Trophoblast cell (in vitro differentiated cells and primary cell): ENCODE measurements at regions not wholly inside any gene's neighbourhood (a gene's known extent, or its start where the extent isn't known, plus 50 kb on each side); places are given as distances from the start of the nearest gene placed in this dataset.

ENCODE experiments used
- DNase-seq, 2 donors: peaks; one replicate each; pipeline ENCODE4 v3.0.0-alpha.2; 2016
- H2AFZ ChIP-seq: 2 replicates; pipeline ENCODE4 v1.6.1; 2013; ENCODE audit warnings: low read length, moderate library complexity, mild to moderate bottlenecking; ENCODE audit not compliant: insufficient read depth, poor library complexity
- H2AK5ac ChIP-seq: 2 replicates; pipeline ENCODE4 v1.6.1; 2013; ENCODE audit warnings: mild to moderate bottlenecking, low read length
- H2BK120ac ChIP-seq: 2 replicates; pipeline ENCODE4 v1.6.1; 2013; ENCODE audit warnings: low read length, mild to moderate bottlenecking, moderate library complexity; ENCODE audit not compliant: insufficient read depth, poor library complexity
- H2BK12ac ChIP-seq: 2 replicates; pipeline ENCODE4 v1.6.1; 2013; ENCODE audit warnings: mild to moderate bottlenecking, low read length, moderate library complexity
- H2BK5ac ChIP-seq: 2 replicates; pipeline ENCODE4 v1.6.1; 2013; ENCODE audit warnings: low read length, low read depth, moderate library complexity, mild to moderate bottlenecking; ENCODE audit not compliant: poor library complexity
- H3K14ac ChIP-seq: 2 replicates; pipeline ENCODE4 v1.6.1; 2013; ENCODE audit warnings: mild to moderate bottlenecking, low read length
- H3K18ac ChIP-seq: 2 replicates; pipeline ENCODE4 v1.6.1; 2013; ENCODE audit warnings: mild to moderate bottlenecking, low read length
- H3K23ac ChIP-seq: 2 replicates; pipeline ENCODE4 v1.6.1; 2013; ENCODE audit warnings: low read length
- H3K27ac ChIP-seq: 2 replicates; pipeline ENCODE4 v1.5.1; 2013; ENCODE audit warnings: low read depth, mild to moderate bottlenecking, inconsistent platforms, low read length, moderate library complexity
- H3K27me3 ChIP-seq: 2 replicates; pipeline ENCODE4 v1.6.1; 2013; ENCODE audit warnings: inconsistent platforms, mild to moderate bottlenecking, low read length, moderate library complexity; ENCODE audit not compliant: insufficient read depth
- H3K36me3 ChIP-seq, 2 experiments: 1 replicate in 1 of 2; 2 replicates in 1 of 2; pipeline ENCODE4 v1.6.1; 2013; ENCODE audit warnings: low read length in 2 of 2, mild to moderate bottlenecking in 2 of 2, moderate library complexity in 1 of 2; ENCODE audit not compliant: insufficient read depth in 2 of 2, control insufficient read depth in 1 of 2
- H3K4ac ChIP-seq: 2 replicates; pipeline ENCODE4 v1.6.1; 2013; ENCODE audit warnings: low read depth, mild to moderate bottlenecking, low read length, moderate library complexity
- H3K4me1 ChIP-seq, 2 experiments: 1 replicate in 1 of 2; 2 replicates in 1 of 2; pipeline ENCODE4 v1.6.1; 2013; ENCODE audit warnings: low read length in 2 of 2, mild to moderate bottlenecking in 2 of 2, moderate library complexity in 1 of 2; ENCODE audit not compliant: insufficient read depth in 2 of 2, control insufficient read depth in 1 of 2
- H3K4me2 ChIP-seq: 2 replicates; pipeline ENCODE4 v1.6.1; 2013; ENCODE audit warnings: inconsistent platforms, mild to moderate bottlenecking, low read length, moderate library complexity
- H3K4me3 ChIP-seq: 2 replicates; pipeline ENCODE4 v1.5.1; 2013; ENCODE audit warnings: mild to moderate bottlenecking, low read depth, low read length, inconsistent platforms
- H3K79me1 ChIP-seq: one replicate; pipeline ENCODE4 v1.6.1; 2013; ENCODE audit warnings: low read length
- H3K79me2 ChIP-seq: 2 replicates; pipeline ENCODE4 v1.6.1; 2013; ENCODE audit warnings: low read length, mild to moderate bottlenecking; ENCODE audit not compliant: control insufficient read depth, insufficient read depth, poor library complexity
- H3K9ac ChIP-seq: 2 replicates; pipeline ENCODE4 v1.6.1; 2013; ENCODE audit warnings: mild to moderate bottlenecking, low read length
- H3K9me3 ChIP-seq: 2 replicates; pipeline ENCODE4 v1.6.1; 2013; ENCODE audit warnings: low read depth, mild to moderate bottlenecking, control low read depth, inconsistent platforms, low read length; ENCODE audit not compliant: insufficient read depth
- H4K12ac ChIP-seq: 2 replicates; pipeline ENCODE4 v1.6.1; 2013; ENCODE audit warnings: low read depth, mild to moderate bottlenecking, low read length, moderate library complexity
- H4K8ac ChIP-seq: 2 replicates; pipeline ENCODE4 v1.6.1; 2013; ENCODE audit warnings: low read depth, mild to moderate bottlenecking, low read length, moderate library complexity
- H4K91ac ChIP-seq: one replicate; pipeline ENCODE4 v1.6.1; 2013; ENCODE audit warnings: low read depth, mild to moderate bottlenecking, low read length, moderate library complexity
- WGBS: extraction: QIAGEN DNeasy Blood & Tissue Kit; methylation state at CpG from one replicate; pipeline ENCODE4 v1.1.7; 2013; ENCODE audit warnings: missing lambda C conversion rate; ENCODE audit not compliant: insufficient read length, insufficient coverage; ENCODE audit errors: extremely low coverage; 5-methylcytosine and 5-hydroxymethylcytosine counted together

DNA sequence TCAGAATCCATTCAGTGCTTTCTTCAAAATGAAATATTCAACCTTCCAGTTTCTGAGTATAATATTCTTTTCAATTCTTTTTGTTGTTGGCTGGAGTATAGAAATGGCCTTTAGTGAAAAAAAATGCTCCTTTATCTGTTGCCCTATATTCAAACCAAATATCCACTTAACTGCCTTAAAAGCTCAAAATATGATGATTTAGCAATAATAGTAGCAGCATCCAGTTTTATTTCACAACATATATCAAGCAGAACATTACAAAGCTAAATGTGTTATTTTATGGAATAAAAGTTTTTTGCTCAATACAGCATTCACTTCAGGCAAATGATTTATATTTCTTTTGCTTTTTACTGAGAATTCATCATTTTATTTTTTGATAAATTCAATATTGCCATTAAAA lies 322.4 kb upstream of the EYS start:
- no peak overlapping the region for H2BK120ac ChIP-seq

DNA sequence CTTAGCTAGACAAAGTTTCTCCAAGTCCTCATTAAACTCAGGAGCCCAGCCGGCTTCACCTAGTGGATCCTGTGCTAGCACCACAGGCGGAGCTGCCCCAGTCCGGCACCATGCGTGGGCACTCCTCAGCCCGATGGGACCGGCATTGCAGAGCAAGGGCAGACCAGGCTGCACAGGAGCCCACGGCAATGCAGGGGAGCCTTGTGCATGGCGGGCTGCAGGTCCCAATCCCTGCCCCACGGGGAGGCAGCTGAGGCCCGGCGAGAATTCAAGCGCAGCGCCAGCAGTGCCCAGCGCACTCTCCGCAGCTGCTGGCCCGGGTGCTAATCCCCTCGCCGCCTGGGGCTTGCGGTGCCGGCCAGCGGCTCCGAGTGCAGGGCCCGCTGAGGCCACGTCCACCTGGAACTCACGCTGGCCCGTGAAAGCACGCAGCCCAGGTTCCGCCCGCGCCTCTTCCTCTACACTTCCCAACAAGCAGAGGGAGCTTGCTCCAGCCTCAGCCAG lies 292.3 kb upstream of the EYS start:
- Histone ChIP-seq H3K79me1 (no peaks in the 10 kb centered on the region), H3K36me3 (no peaks in the 10 kb centered on the region), H2AK5ac (no peak overlapping the region), H4K8ac (no peak overlapping the region), H3K27ac (no peak overlapping the region), H3K9me3 (peaks cover 6% of the 10 kb centered on the region), H4K12ac (no peak overlapping the region), H3K4me1 (no peaks in the 10 kb centered on the region), H3K4ac (no peak overlapping the region), H2BK120ac (no peak overlapping the region), H3K27me3 (no peaks in the 10 kb centered on the region), H2BK12ac (no peak overlapping the region), H3K14ac (no peak overlapping the region), H3K4me3 (no peak overlapping the region), H3K9ac (no peak overlapping the region), H3K23ac (no peak overlapping the region), H3K4me2 (no peak overlapping the region), H2AFZ (no peak overlapping the region), H2BK5ac (no peak overlapping the region), H3K79me2 (no peaks in the 10 kb centered on the region), H3K18ac (no peak overlapping the region), H4K91ac (no peak overlapping the region)
- WGBS = no CpG with 5 or more reads among the region's 30 CpGs
- no peak for DNase-seq

More for the DNA sequence above, 322.4 kb upstream of the EYS start:
- no peak overlapping the region for H3K9ac ChIP-seq
- H3K4me3 ChIP-seq = no peak overlapping the region
- H3K23ac ChIP-seq = no peak overlapping the region
- no peaks in the 10 kb centered on the region for H3K79me2 ChIP-seq
- H4K12ac ChIP-seq = no peak overlapping the region
- H4K91ac ChIP-seq = no peak overlapping the region
- no peak overlapping the region for H3K4ac ChIP-seq
- no peak overlapping the region for H2AFZ ChIP-seq
- no peaks in the 10 kb centered on the region for H3K79me1 ChIP-seq
- no peak overlapping the region for H3K18ac ChIP-seq
- H2BK5ac ChIP-seq = no peak overlapping the region
- H3K27ac ChIP-seq = no peak overlapping the region
- no peak for DNase-seq
- no peak overlapping the region for H2AK5ac ChIP-seq
- H3K9me3 ChIP-seq = no peaks in the 10 kb centered on the region
- no peaks in the 10 kb centered on the region for H3K4me1 ChIP-seq
- no peak overlapping the region for H4K8ac ChIP-seq
- H3K4me2 ChIP-seq = no peak overlapping the region
- H3K36me3 ChIP-seq = no peaks in the 10 kb centered on the region
- H3K14ac ChIP-seq = no peak overlapping the region
- no peaks in the 10 kb centered on the region for H3K27me3 ChIP-seq
- H2BK12ac ChIP-seq = no peak overlapping the region

DNA sequence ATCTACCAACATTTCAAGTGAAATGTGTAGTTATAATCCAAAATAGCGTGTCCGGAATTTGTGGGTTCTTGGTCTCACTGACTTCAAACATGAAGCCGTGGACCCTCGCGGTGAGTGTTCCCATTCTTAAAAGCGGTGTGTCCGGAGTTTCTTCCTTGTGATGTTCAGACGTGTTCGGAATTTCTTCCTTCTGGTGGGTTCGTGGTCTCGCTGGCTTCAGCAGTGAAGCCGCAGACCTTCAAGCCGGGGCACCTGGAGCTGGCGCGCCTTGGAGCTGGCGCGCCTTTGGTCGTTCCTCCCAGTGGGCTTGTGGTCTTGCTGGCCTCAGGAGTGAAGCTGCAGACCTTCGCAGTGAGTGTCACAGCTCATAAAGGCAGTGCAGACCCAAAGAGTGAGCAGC lies 291.5 kb upstream of the EYS start:
- H2AK5ac ChIP-seq = no peak overlapping the region
- no peaks in the 10 kb centered on the region for H3K79me1 ChIP-seq
- no peak for DNase-seq
- no peak overlapping the region for H3K9ac ChIP-seq
- H3K9me3 ChIP-seq = peaks cover 6% of the 10 kb centered on the region
- no peak overlapping the region for H3K4me2 ChIP-seq
- H2AFZ ChIP-seq = no peak overlapping the region
- H3K4me3 ChIP-seq = no peak overlapping the region
- H4K8ac ChIP-seq = no peak overlapping the region
- no peaks in the 10 kb centered on the region for H3K4me1 ChIP-seq
- H3K27me3 ChIP-seq = no peaks in the 10 kb centered on the region
- no peak overlapping the region for H2BK5ac ChIP-seq
- no peak overlapping the region for H3K14ac ChIP-seq
- H3K27ac ChIP-seq = no peak overlapping the region
- no CpG with 5 or more reads among the region's 19 CpGs for WGBS
- no peak overlapping the region for H4K91ac ChIP-seq
- H2BK12ac ChIP-seq = no peak overlapping the region
- H3K18ac ChIP-seq = no peak overlapping the region
- no peak overlapping the region for H3K4ac ChIP-seq
- H3K79me2 ChIP-seq = no peaks in the 10 kb centered on the region
- H3K23ac ChIP-seq = no peak overlapping the region
- no peak overlapping the region for H2BK120ac ChIP-seq
- H3K36me3 ChIP-seq = no peaks in the 10 kb centered on the region
- no peak overlapping the region for H4K12ac ChIP-seq

DNA sequence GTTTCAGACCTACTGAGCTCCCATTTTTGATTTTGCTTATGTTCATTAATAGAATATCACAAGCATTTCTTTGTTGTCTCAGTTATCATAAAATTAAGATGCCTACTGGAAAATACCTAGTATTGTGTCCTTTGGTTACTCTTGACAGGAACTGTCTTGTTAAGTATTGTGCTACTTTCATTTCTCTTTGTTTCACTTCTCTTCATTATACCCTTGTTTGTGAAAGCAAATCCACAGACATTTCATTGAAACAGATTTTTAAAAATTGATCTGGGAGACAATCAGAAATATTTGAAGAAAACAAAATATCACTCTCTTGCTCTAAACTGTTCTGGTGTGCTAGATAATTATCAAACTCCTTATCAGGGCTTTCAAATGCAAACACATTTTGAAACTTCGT lies 290.5 kb upstream of the EYS start:
- Histone ChIP-seq H3K4me2 (no peak overlapping the region), H2BK5ac (no peak overlapping the region)
- WGBS = no CpG with 5 or more reads among the region's 1 CpG

More for the DNA sequence above, 290.5 kb upstream of the EYS start:
- Histone ChIP-seq H3K9ac (no peak overlapping the region), H3K14ac (no peak overlapping the region), H2BK12ac (no peak overlapping the region), H3K36me3 (no peaks in the 10 kb centered on the region), H3K79me2 (no peaks in the 10 kb centered on the region), H3K23ac (no peak overlapping the region), H2AK5ac (no peak overlapping the region), H4K8ac (no peak overlapping the region), H3K4ac (no peak overlapping the region), H3K9me3 (peaks cover 6% of the 10 kb centered on the region), H2BK120ac (no peak overlapping the region), H3K4me3 (no peak overlapping the region), H3K27me3 (no peaks in the 10 kb centered on the region), H3K79me1 (no peaks in the 10 kb centered on the region), H3K4me1 (no peaks in the 10 kb centered on the region), H4K12ac (no peak overlapping the region), H2AFZ (no peak overlapping the region), H4K91ac (no peak overlapping the region), H3K27ac (no peak overlapping the region), H3K18ac (no peak overlapping the region)
- DNase-seq = no peak
